ENCODE measurements at regions not wholly inside any gene's neighbourhood (a gene's known extent, or its start where the extent isn't known, plus 50 kb on each side); places are given as distances from the start of the nearest gene placed in this dataset.

DNA sequence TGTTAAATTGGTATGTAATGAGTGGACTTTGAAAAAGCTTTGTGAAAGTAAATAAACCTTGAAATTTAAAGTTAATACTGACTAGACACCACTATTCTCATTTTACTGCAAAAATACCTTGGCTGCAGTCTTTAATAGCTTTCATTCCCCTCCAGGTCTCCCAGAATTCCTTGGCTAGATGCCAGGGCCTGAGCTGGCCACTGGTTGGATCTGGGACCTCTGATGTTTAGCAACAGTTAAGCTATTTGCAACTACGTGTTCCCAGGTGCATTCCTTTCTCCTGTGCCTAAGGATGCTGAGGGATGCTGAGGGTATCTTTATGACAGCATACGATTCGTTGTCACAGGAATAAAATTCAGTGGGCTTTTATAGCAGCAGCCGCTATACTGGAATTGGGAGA, 938.7 kb downstream of the TTLL7 start:
- no peak for TF ChIP-seq POLR2A (IDR thresholded peaks at IDR 0.05)
- TF ChIP-seq, protein P1, sequence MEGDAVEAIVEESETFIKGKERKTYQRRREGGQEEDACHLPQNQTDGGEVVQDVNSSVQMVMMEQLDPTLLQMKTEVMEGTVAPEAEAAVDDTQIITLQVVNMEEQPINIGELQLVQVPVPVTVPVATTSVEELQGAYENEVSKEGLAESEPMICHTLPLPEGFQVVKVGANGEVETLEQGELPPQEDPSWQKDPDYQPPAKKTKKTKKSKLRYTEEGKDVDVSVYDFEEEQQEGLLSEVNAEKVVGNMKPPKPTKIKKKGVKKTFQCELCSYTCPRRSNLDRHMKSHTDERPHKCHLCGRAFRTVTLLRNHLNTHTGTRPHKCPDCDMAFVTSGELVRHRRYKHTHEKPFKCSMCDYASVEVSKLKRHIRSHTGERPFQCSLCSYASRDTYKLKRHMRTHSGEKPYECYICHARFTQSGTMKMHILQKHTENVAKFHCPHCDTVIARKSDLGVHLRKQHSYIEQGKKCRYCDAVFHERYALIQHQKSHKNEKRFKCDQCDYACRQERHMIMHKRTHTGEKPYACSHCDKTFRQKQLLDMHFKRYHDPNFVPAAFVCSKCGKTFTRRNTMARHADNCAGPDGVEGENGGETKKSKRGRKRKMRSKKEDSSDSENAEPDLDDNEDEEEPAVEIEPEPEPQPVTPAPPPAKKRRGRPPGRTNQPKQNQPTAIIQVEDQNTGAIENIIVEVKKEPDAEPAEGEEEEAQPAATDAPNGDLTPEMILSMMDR (IDR thresholded peaks at IDR 0.05): no peak

All from right lobe of liver (tissue), 4 donors.